ENCODE measurements at regions not wholly inside any gene's neighbourhood (a gene's known extent, or its start where the extent isn't known, plus 50 kb on each side); places are given as distances from the start of the nearest gene placed in this dataset.
"Not testable (repeated sequence)": the region's sequence is repeated elsewhere in the genome, so short reads cannot be mapped to it uniquely, and the experiment has no call there.

GRCh38 chr5:6286404-6286803, 91.9 kb downstream of the MED10 start:
- no peaks in the 10 kb centered on the region for H3K27me3 ChIP-seq (ENCODE audit: insufficient read depth, low read length)
- no peak overlapping the region for H3K27ac Mint-ChIP-seq
- TF ChIP-seq, protein P1, sequence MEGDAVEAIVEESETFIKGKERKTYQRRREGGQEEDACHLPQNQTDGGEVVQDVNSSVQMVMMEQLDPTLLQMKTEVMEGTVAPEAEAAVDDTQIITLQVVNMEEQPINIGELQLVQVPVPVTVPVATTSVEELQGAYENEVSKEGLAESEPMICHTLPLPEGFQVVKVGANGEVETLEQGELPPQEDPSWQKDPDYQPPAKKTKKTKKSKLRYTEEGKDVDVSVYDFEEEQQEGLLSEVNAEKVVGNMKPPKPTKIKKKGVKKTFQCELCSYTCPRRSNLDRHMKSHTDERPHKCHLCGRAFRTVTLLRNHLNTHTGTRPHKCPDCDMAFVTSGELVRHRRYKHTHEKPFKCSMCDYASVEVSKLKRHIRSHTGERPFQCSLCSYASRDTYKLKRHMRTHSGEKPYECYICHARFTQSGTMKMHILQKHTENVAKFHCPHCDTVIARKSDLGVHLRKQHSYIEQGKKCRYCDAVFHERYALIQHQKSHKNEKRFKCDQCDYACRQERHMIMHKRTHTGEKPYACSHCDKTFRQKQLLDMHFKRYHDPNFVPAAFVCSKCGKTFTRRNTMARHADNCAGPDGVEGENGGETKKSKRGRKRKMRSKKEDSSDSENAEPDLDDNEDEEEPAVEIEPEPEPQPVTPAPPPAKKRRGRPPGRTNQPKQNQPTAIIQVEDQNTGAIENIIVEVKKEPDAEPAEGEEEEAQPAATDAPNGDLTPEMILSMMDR (conservative IDR thresholded peaks at IDR 0.05): no peak

GRCh38 chr5:6284491-6284890, 93.9 kb downstream of the MED10 start:
- H3K18ac ChIP-seq (ENCODE audit: insufficient read length, low read depth, low read length); H3K79me1 ChIP-seq (ENCODE audit: insufficient read depth, low read depth, low read length, poor library complexity, severe bottlenecking); H3K4me3 Mint-ChIP-seq; H3K23me2 ChIP-seq (ENCODE audit: insufficient read length, low read depth, low read length, poor library complexity, severe bottlenecking); H4K8ac ChIP-seq (replicated peaks; ENCODE audit: insufficient read length, low read depth, low read length); H4K91ac ChIP-seq (ENCODE audit: insufficient read length, low read depth, low read length); H3K27me3 ChIP-seq (ENCODE audit: insufficient read depth, low read length); H4K5ac ChIP-seq (ENCODE audit: insufficient read length, low read depth, low read length); H3K79me2 ChIP-seq (ENCODE audit: insufficient read depth, low read length); H3K9me3 ChIP-seq (ENCODE audit: control insufficient read depth, low read depth, low read length); H2BK120ac ChIP-seq (ENCODE audit: low read depth, low read length, poor library complexity, severe bottlenecking); DNase-seq; H3K27ac Mint-ChIP-seq; H3K4me1 Mint-ChIP-seq; H3K23ac ChIP-seq (ENCODE audit: insufficient read length, low read depth, low read length); H3T11ph ChIP-seq (ENCODE audit: low read length); H3K56ac ChIP-seq (ENCODE audit: insufficient read length, low read depth, low read length); H3K4me2 ChIP-seq (ENCODE audit: insufficient read depth, insufficient read length, low read length); H3K9me3 Mint-ChIP-seq; H3K4ac ChIP-seq (ENCODE audit: low read depth, low read length); H2AK5ac ChIP-seq (ENCODE audit: insufficient read length, low read length); H3K9ac ChIP-seq (ENCODE audit: extremely low read depth, insufficient read length, low read length); H3K14ac ChIP-seq (ENCODE audit: insufficient read depth, low read length); H3K4me1 ChIP-seq (ENCODE audit: insufficient read depth, low read length); H3K36me3 Mint-ChIP-seq (ENCODE audit: insufficient read depth in 1 of 3, low read depth in 3 of 3); H2BK12ac ChIP-seq (ENCODE audit: insufficient read length, low read depth, low read length); H2BK15ac ChIP-seq (ENCODE audit: low read depth, low read length); H2BK20ac ChIP-seq (ENCODE audit: low read depth, low read length, poor library complexity, severe bottlenecking); H4K20me1 ChIP-seq (ENCODE audit: control insufficient read depth, insufficient read depth, insufficient read length); H2BK5ac ChIP-seq (ENCODE audit: insufficient read length, low read length); H2AFZ ChIP-seq (ENCODE audit: low read length); H3K27ac ChIP-seq (ENCODE audit: insufficient read length, low read depth, low read length): not testable (repeated sequence)
- peaks cover 11% of the 10 kb centered on the region for H3K27me3 Mint-ChIP-seq (ENCODE audit: low read depth)

More at GRCh38 chr5:6286404-6286803, 91.9 kb downstream of the MED10 start:
- Histone ChIP-seq H4K20me1 (ENCODE audit: control insufficient read depth, insufficient read depth, insufficient read length) (no peaks in the 10 kb centered on the region), H3K79me2 (ENCODE audit: insufficient read depth, low read length) (no peaks in the 10 kb centered on the region), H2BK5ac (ENCODE audit: insufficient read length, low read length) (no peak overlapping the region), H3K9ac (ENCODE audit: extremely low read depth, insufficient read length, low read length) (no peak overlapping the region), H3K27ac (ENCODE audit: insufficient read length, low read depth, low read length) (no peak overlapping the region), H2AFZ (ENCODE audit: low read length) (no peak overlapping the region), H3K4me1 (ENCODE audit: insufficient read depth, low read length) (no peaks in the 10 kb centered on the region), H3K56ac (ENCODE audit: insufficient read length, low read depth, low read length) (no peak overlapping the region), H3K23me2 (ENCODE audit: insufficient read length, low read depth, low read length, poor library complexity, severe bottlenecking) (no peaks in the 10 kb centered on the region), H3K79me1 (ENCODE audit: insufficient read depth, low read depth, low read length, poor library complexity, severe bottlenecking) (no peaks in the 10 kb centered on the region), H4K8ac (replicated peaks; ENCODE audit: insufficient read length, low read depth, low read length) (no peak overlapping the region), H3K4me2 (ENCODE audit: insufficient read depth, insufficient read length, low read length) (no peak overlapping the region), H3K4ac (ENCODE audit: low read depth, low read length) (no peak overlapping the region), H3T11ph (ENCODE audit: low read length) (no peak overlapping the region), H3K14ac (ENCODE audit: insufficient read depth, low read length) (no peak overlapping the region), H3K18ac (ENCODE audit: insufficient read length, low read depth, low read length) (no peak overlapping the region), H3K9me3 (ENCODE audit: control insufficient read depth, low read depth, low read length) (no peaks in the 10 kb centered on the region), H2BK20ac (ENCODE audit: low read depth, low read length, poor library complexity, severe bottlenecking) (no peak overlapping the region), H2BK12ac (ENCODE audit: insufficient read length, low read depth, low read length) (no peak overlapping the region), H4K91ac (ENCODE audit: insufficient read length, low read depth, low read length) (no peak overlapping the region), H3K23ac (ENCODE audit: insufficient read length, low read depth, low read length) (no peak overlapping the region), H4K5ac (ENCODE audit: insufficient read length, low read depth, low read length) (no peak overlapping the region), H2BK15ac (ENCODE audit: low read depth, low read length) (no peak overlapping the region), H2AK5ac (ENCODE audit: insufficient read length, low read length) (no peak overlapping the region), H2BK120ac (ENCODE audit: low read depth, low read length, poor library complexity, severe bottlenecking) (no peak overlapping the region)
- no peak for DNase-seq
- H3K36me3 Mint-ChIP-seq (ENCODE audit: insufficient read depth in 1 of 3, low read depth in 3 of 3): no peaks in the 10 kb centered on the region
- H3K9me3 Mint-ChIP-seq: no peaks in the 10 kb centered on the region
- WGBS (ENCODE audit: extremely low coverage, insufficient read length, low lambda C conversion rate): no CpG with 5 or more reads among the region's 7 CpGs
- no peaks in the 10 kb centered on the region for H3K4me1 Mint-ChIP-seq
- peaks cover 8% of the 10 kb centered on the region for H3K27me3 Mint-ChIP-seq (ENCODE audit: low read depth)
- no peak overlapping the region for H3K4me3 Mint-ChIP-seq
